ENCODE measurements at regions not wholly inside any gene's neighbourhood (a gene's known extent, or its start where the extent isn't known, plus 50 kb on each side); places are given as distances from the start of the nearest gene placed in this dataset.
"Not testable (repeated sequence)": the region's sequence is repeated elsewhere in the genome, so short reads cannot be mapped to it uniquely, and the experiment has no call there.

- DNase-seq (ENCODE audit: extremely low spot score): no peak
Measured at GRCh38 chr9:129544761-129545160, 76.1 kb downstream of the C9orf50 start.

GRCh38 chr9:129542741-129543140, 78.2 kb downstream of the C9orf50 start:
- ChIA-PET POLR2A (no interaction called here), CTCF (no interaction called here)
- no peak for DNase-seq (ENCODE audit: extremely low spot score)
- no peak for TF ChIP-seq CTCF (IDR thresholded peaks at IDR 0.05; ENCODE audit: control extremely low read depth, extremely low read depth, low read depth, missing control alignments)

More at GRCh38 chr9:129544761-129545160, 76.1 kb downstream of the C9orf50 start:
- no peak for TF ChIP-seq CTCF (IDR thresholded peaks at IDR 0.05; ENCODE audit: control extremely low read depth, extremely low read depth, low read depth, missing control alignments)
- ChIA-PET CTCF (interaction anchor here (1.3 to 1.7 kb wide), 3 partner anchors 8 to 52 kb away, joined by 3 read pairs; no protein-coding TSS in a partner anchor), POLR2A (no interaction called here)

- no peak for TF ChIP-seq CTCF (IDR thresholded peaks at IDR 0.05; ENCODE audit: control extremely low read depth, extremely low read depth, low read depth, missing control alignments)
- ChIA-PET POLR2A (no interaction called here), CTCF (interaction anchor here (0.9 kb wide), 1 partner anchor 9 kb away, joined by 3 read pairs; no protein-coding TSS in a partner anchor)
- DNase-seq (ENCODE audit: extremely low spot score): no peak
Measured at GRCh38 chr9:129541270-129541669, 79.6 kb downstream of the C9orf50 start.

GRCh38 chr9:129539446-129539845, 81.5 kb downstream of the C9orf50 start:
- no peak for TF ChIP-seq CTCF (IDR thresholded peaks at IDR 0.05; ENCODE audit: control extremely low read depth, extremely low read depth, low read depth, missing control alignments)
- DNase-seq (ENCODE audit: extremely low spot score): no peak
- ChIA-PET POLR2A (no interaction called here), CTCF (no interaction called here)

GRCh38 chr9:129531860-129532402, 89.0 kb downstream of the C9orf50 start:
- CTCF ChIA-PET: interaction anchor here (1.1 to 1.3 kb wide), 2 partner anchors 9 to 10 kb away, joined by 3 read pairs; no protein-coding TSS in a partner anchor
- DNase-seq (ENCODE audit: extremely low spot score); POLR2A ChIA-PET: not testable (repeated sequence)

GRCh38 chr9:129527955-129528354, 92.9 kb downstream of the C9orf50 start:
- POLR2A ChIA-PET; DNase-seq (ENCODE audit: extremely low spot score): not testable (repeated sequence)
- CTCF ChIA-PET: interaction anchor here (0.7 kb wide), 1 partner anchor 11 kb away, joined by 3 read pairs; no protein-coding TSS in a partner anchor

GRCh38 chr9:129525656-129526196, 95.2 kb downstream of the C9orf50 start:
- ChIA-PET POLR2A (no interaction called here), CTCF (interaction anchor here (1.7 kb wide), 2 partner anchors 20 to 352 kb away, joined by 3 to 5 read pairs; no protein-coding TSS in a partner anchor)
- no peak for DNase-seq (ENCODE audit: extremely low spot score)
- TF ChIP-seq CTCF (IDR thresholded peaks at IDR 0.05; ENCODE audit: control extremely low read depth, extremely low read depth, low read depth, missing control alignments): no peak
